ENCODE measurements at regions not wholly inside any gene's neighbourhood (a gene's known extent, or its start where the extent isn't known, plus 50 kb on each side); places are given as distances from the start of the nearest gene placed in this dataset.

DNA sequence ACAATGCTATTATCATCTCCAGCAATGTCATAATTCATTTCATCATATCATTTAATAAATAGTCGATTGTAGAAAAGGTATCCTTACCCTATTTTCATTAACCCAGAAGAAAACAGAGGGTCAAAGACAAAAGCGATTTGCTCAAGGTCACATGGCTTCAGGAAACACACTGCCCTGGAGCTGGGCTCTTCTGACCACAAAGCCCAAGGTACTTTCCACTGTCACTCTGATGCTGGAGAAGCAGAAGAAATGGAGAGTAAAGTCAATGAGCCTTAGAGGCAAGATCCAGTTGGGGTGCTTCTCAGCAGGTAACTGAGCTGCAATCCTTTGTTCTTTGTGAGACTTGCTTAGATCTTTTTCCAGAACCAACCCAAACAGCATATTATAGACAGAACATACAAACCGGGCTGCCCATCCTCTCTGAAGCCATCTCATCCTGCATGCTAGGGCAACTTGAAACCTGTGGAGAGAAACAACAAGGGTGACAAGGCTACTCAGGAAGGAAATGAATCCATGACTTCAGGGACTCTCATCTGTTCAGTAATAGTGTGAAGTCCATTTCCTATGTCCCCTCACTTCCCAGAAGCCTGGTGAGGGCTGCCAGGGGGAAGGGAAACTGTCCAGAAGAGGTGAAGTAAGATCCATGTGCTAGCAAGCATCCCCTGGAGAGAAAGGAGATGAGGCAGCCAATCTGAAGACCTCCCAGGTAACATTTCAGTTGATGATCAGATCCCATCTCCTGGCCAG, 148.6 kb upstream of the SVIL start:
- TF ChIP-seq, protein P1, sequence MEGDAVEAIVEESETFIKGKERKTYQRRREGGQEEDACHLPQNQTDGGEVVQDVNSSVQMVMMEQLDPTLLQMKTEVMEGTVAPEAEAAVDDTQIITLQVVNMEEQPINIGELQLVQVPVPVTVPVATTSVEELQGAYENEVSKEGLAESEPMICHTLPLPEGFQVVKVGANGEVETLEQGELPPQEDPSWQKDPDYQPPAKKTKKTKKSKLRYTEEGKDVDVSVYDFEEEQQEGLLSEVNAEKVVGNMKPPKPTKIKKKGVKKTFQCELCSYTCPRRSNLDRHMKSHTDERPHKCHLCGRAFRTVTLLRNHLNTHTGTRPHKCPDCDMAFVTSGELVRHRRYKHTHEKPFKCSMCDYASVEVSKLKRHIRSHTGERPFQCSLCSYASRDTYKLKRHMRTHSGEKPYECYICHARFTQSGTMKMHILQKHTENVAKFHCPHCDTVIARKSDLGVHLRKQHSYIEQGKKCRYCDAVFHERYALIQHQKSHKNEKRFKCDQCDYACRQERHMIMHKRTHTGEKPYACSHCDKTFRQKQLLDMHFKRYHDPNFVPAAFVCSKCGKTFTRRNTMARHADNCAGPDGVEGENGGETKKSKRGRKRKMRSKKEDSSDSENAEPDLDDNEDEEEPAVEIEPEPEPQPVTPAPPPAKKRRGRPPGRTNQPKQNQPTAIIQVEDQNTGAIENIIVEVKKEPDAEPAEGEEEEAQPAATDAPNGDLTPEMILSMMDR (IDR thresholded peaks at IDR 0.05): no peak
- no peak for TF ChIP-seq POLR2A (IDR thresholded peaks at IDR 0.05)
